HepG2 (cell line): ENCODE measurements at regions not wholly inside any gene's neighbourhood (a gene's known extent, or its start where the extent isn't known, plus 50 kb on each side); places are given as distances from the start of the nearest gene placed in this dataset.

Experiments used
- AGO2 ChIP-seq: fragments of 200-400 bp; formaldehyde crosslinking; optimal IDR thresholded peaks from 2 replicates; pipeline ENCODE3; 2017; ENCODE audit warnings: mild to moderate bottlenecking, low read depth, low read length, moderate library complexity
- ARID2 ChIP-seq: sonication (generic); formaldehyde crosslinking; IDR thresholded peaks from 2 replicates; pipeline ENCODE4 v1.8.1; 2022; ENCODE audit warnings: mild to moderate bottlenecking, missing genetic modification reagents, borderline replicate concordance
- RBM39 ChIP-seq: fragments of 200-400 bp; formaldehyde crosslinking; IDR thresholded peaks from one replicate; pipeline ENCODE4 v1.6.1; 2018; ENCODE audit warnings: antibody characterized with exemption, mild to moderate bottlenecking, low read depth, low read length; ENCODE audit not compliant: poor library complexity, severe bottlenecking

DNA sequence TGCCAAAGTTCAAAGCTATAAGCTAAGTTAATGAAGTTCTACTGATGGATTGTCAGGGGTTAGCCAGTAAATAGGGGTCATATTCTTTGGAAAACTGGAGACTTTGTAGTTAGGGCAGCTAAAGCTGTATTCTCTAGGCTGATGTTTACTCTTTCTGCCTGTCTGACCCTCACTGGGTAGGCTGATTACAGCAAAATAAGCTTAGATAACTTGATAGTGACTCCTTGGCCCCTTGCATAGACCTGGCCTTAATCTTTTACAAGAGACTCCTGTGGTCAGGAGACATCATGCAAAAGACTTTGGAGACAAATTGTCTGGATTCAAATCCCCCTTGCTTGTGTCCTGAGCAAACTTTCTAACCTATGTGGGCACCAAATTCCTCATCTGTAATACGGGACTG, 314.4 kb upstream of the MSX2 start:
- TF ChIP-seq RBM39, result no peak
- no peak for TF ChIP-seq AGO2
- no peak for TF ChIP-seq ARID2
